ENCODE measurements at regions not wholly inside any gene's neighbourhood (a gene's known extent, or its start where the extent isn't known, plus 50 kb on each side); places are given as distances from the start of the nearest gene placed in this dataset.
"Not testable (repeated sequence)": the region's sequence is repeated elsewhere in the genome, so short reads cannot be mapped to it uniquely, and the experiment has no call there.

GRCh38 chr10:53063805-53064204, 291.2 kb upstream of the MBL2 start:
- TF ChIP-seq POLR2A (IDR thresholded peaks at IDR 0.05) (no peak), CTCF (IDR thresholded peaks at IDR 0.05) (no peak)

GRCh38 chr10:53052521-53053164, 280.1 kb upstream of the MBL2 start:
- no peak for DNase-seq
- 81% methylated on average over 6 of the region's 6 CpGs for WGBS, 2 donors
- no peak overlapping the region for H3K27ac ChIP-seq
- H3K36me3 ChIP-seq (replicated peaks in 1 of 2; ENCODE audit: insufficient read depth in 1 of 2, low read depth in 2 of 2), result no peaks in the 10 kb centered on the region
- H3K27me3 ChIP-seq, result no peaks in the 10 kb centered on the region
- no peaks in the 10 kb centered on the region for H3K4me1 ChIP-seq
- TF ChIP-seq POLR2A (IDR thresholded peaks at IDR 0.05) (no peak), CTCF (IDR thresholded peaks at IDR 0.05) (no peak)
- ATAC-seq, result no peak
- intact Hi-C loops (cut with DNase I), result no loop called here
- no peak overlapping the region for H3K4me3 ChIP-seq
- no peaks in the 10 kb centered on the region for H3K9me3 ChIP-seq

More at GRCh38 chr10:53063805-53064204, 291.2 kb upstream of the MBL2 start:
- Histone ChIP-seq H3K36me3 (replicated peaks in 1 of 2; ENCODE audit: insufficient read depth in 1 of 2, low read depth in 2 of 2) (no peaks in the 10 kb centered on the region), H3K27ac (no peak overlapping the region), H3K9me3 (no peaks in the 10 kb centered on the region), H3K4me3 (no peak overlapping the region), H3K27me3 (no peaks in the 10 kb centered on the region), H3K4me1 (no peaks in the 10 kb centered on the region)
- whole genome bisulfite sequencing, 2 donors, result 87 to 88% methylated on average over 3 of the region's 3 CpGs
- intact Hi-C loops (cut with DNase I), result no loop called here
- ATAC-seq (no peak), DNase-seq (no peak)

GRCh38 chr10:53045315-53045714, 272.7 kb upstream of the MBL2 start:
- 35 to 42% methylated on average over 2 of the region's 2 CpGs for WGBS, 2 donors
- Histone ChIP-seq H3K9me3 (no peaks in the 10 kb centered on the region), H3K27ac (no peak overlapping the region), H3K4me1 (no peaks in the 10 kb centered on the region), H3K4me3 (no peak overlapping the region), H3K36me3 (replicated peaks in 1 of 2; ENCODE audit: insufficient read depth in 1 of 2, low read depth in 2 of 2) (no peaks in the 10 kb centered on the region), H3K27me3 (no peaks in the 10 kb centered on the region)
- ATAC-seq, result no peak
- TF ChIP-seq POLR2A (IDR thresholded peaks at IDR 0.05) (no peak), CTCF (IDR thresholded peaks at IDR 0.05) (no peak)
- no peak for DNase-seq
- intact Hi-C loops (cut with DNase I), result no loop called here

GRCh38 chr10:53035823-53036222, 263.2 kb upstream of the MBL2 start:
- H3K4me3 ChIP-seq; H3K9me3 ChIP-seq; H3K27me3 ChIP-seq; H3K36me3 ChIP-seq (replicated peaks in 1 of 2; ENCODE audit: insufficient read depth in 1 of 2, low read depth in 2 of 2); ATAC-seq; intact Hi-C loops (cut with DNase I); DNase-seq; H3K27ac ChIP-seq; H3K4me1 ChIP-seq: not testable (repeated sequence)
- WGBS, 2 donors, result 85 to 88% methylated on average over 5 of the region's 5 CpGs

GRCh38 chr10:53033396-53033795, 260.8 kb upstream of the MBL2 start:
- H3K4me1 ChIP-seq, result peaks cover 14% of the 10 kb centered on the region
- DNase-seq (no peak), ATAC-seq (no peak)
- H3K36me3 ChIP-seq (replicated peaks in 1 of 2; ENCODE audit: insufficient read depth in 1 of 2, low read depth in 2 of 2), result no peaks in the 10 kb centered on the region
- intact Hi-C loops (cut with DNase I), result no loop called here
- H3K9me3 ChIP-seq, result no peaks in the 10 kb centered on the region
- no peak overlapping the region for H3K4me3 ChIP-seq
- 80 to 91% methylated on average over 2 of the region's 2 CpGs for WGBS, 2 donors
- TF ChIP-seq POLR2A (IDR thresholded peaks at IDR 0.05), result no peak
- TF ChIP-seq CTCF (IDR thresholded peaks at IDR 0.05), result no peak
- H3K27me3 ChIP-seq, result no peaks in the 10 kb centered on the region
- no peak overlapping the region for H3K27ac ChIP-seq

- 14 to 16% methylated on average over 8 of the region's 8 CpGs for WGBS, 2 donors
- H3K9me3 ChIP-seq; H3K4me3 ChIP-seq; H3K36me3 ChIP-seq (replicated peaks in 1 of 2; ENCODE audit: insufficient read depth in 1 of 2, low read depth in 2 of 2); H3K27me3 ChIP-seq; intact Hi-C loops (cut with DNase I); ATAC-seq: not testable (repeated sequence)
- Histone ChIP-seq H3K27ac (peak overlapping the region; percentile 34 to 62 (median 40)), H3K4me1 (peaks cover 18% of the 10 kb centered on the region)
- DNase-seq, result peak in 1 of 4 donors; percentile 41
Measured at GRCh38 chr10:53029872-53030849, 257.6 kb upstream of the MBL2 start.
